GM18867 (cell line): ENCODE measurements at regions not wholly inside any gene's neighbourhood (a gene's known extent, or its start where the extent isn't known, plus 50 kb on each side); places are given as distances from the start of the nearest gene placed in this dataset.

Experiments
- ATAC-seq: cut with Tn5 transposase; IDR thresholded peaks from one replicate; pipeline ENCODE4 v1.9.1; 2021; ENCODE audit warnings: mild to moderate bottlenecking, moderate library complexity; ENCODE audit not compliant: unreplicated experiment

- ATAC-seq: no peak
Observed at GRCh38 chr18:11279461-11279860, 130.1 kb upstream of the PIEZO2 start.

DNA sequence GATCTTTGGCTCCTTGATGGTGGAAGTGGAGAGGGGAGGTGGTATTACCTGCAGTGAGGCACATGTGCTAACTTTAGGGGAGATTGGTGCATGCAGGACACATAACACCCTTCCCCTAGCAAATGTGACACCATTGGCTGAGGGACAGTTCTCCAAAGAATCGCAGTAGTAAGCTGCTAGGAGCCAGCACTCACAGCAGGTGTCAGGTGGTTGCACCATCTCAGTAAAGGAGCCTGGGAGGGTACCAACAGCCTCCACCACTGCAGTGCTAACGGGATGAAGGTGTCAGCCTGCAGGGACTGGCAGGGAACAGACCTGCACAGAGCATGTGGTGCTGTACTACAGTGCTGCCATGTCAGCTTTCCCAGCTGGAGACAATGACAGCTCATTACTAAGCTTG is 127.3 kb upstream of the PIEZO2 start:
- ATAC-seq: no peak

DNA sequence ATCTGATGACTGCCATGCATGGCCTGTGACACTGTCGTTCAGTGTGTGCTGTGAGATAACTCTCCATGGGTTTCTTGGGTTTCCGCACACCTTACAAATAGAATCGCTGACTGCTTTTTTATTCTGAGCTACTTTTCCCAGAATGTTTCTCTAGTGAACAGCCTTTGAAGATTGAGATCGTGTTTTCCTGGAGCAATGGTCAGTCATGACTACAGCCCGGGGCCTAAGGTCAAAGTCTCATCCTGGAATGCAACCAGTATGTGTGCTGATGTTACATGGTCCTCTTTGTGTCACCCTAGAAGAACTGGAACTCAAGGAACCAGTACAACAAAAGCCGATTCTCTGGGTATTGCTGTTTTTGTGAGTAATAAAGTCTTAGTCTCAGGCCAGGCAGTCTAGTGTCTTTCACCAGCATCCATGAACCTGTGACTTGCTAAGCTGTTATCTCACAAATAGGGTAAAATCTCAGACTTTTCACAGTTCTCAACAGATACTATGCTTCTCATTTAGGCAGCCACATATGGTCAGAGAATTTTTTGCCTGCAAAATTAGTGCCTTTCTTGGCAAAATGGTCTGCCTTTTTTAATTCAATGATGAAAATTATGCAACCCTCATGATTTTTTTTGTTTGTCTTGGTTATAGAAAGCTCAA is 124.9 kb upstream of the PIEZO2 start:
- no peak for ATAC-seq

- no peak for ATAC-seq
Observed at GRCh38 chr18:11272516-11272915, 123.1 kb upstream of the PIEZO2 start.

GRCh38 chr18:11271954-11272353 is 122.6 kb upstream of the PIEZO2 start:
- ATAC-seq: no peak

DNA sequence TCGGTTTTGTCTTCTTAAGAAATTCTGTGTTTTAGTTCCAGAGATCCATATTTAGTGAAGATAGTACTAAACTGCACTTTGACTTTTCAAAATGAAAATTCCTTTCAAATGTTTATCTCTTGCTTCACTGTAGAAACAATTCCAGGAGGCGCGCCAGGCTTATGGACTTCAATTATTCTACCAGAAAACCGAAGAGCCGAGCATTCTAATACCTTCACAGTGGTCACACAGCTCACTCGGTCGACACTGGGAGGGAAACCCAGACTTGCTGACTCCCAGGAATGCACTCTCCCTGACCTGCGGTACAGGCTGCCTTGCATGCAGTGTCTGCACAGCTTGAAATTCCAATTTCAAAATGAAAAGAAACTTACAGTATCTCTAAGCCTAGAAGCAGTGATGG is 119.9 kb upstream of the PIEZO2 start:
- ATAC-seq: no peak

DNA sequence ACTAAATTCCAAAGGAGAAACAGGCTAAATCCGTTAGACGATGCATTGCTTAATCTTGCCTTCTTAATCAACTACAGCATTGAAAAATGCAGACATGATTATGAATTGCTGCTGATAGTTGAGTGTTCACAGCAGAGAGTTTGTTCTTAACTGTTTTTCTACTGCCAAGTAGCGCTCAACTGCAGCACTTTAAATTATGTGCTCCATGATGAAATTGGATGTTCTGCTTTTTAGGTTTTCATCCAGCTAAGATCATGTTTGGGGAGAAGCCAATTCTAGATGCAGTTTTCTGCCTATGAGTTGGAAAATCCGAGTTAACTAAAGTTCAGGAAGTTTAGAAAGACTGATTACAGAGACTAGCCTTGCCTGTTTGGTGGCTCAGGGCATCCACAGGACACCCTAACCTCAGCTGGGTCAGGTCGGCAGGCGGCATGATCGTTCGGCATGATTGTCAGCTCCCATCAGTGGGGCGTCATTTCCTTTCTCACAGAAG is 119.4 kb upstream of the PIEZO2 start:
- no peak for ATAC-seq

DNA sequence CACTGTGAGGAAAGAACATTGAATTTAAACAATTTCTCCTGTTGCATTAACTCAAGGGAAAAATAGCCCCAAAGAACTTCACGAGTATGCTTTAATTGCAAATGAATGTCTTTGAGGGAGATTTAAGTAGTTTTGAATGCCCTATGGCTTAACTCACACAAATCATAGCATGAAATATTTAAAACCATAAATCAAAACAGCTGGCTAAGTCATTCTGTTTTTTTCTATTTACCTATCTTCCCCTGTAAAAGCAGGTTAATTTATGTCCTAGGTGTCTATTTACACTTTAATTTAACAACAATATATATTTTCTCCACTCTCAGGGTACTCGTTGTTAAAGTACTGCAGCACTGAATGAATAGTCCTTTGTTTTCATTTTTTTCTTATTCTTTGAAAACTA is 118.8 kb upstream of the PIEZO2 start:
- no peak for ATAC-seq

- ATAC-seq: no peak
Observed at GRCh38 chr18:11266781-11267480, 117.6 kb upstream of the PIEZO2 start.

DNA sequence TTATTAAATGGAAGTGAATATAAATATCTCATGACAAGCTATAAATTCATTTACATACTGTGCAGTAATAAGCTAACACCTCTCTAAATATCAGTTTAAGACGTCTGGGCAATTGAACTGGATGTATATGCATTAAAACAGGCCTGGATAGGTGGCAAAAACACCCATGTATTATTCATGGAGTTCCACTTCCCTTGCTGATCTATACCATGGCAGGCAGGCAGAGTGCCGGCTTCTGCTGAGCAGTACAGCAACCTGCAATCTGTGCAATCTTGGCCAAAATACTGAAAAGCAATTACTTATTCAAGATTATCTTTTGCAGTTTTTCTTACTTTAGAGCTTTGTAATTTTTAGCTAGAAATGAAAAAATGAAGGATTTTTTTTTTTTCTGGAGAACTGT is 112.1 kb upstream of the PIEZO2 start:
- no peak for ATAC-seq

DNA sequence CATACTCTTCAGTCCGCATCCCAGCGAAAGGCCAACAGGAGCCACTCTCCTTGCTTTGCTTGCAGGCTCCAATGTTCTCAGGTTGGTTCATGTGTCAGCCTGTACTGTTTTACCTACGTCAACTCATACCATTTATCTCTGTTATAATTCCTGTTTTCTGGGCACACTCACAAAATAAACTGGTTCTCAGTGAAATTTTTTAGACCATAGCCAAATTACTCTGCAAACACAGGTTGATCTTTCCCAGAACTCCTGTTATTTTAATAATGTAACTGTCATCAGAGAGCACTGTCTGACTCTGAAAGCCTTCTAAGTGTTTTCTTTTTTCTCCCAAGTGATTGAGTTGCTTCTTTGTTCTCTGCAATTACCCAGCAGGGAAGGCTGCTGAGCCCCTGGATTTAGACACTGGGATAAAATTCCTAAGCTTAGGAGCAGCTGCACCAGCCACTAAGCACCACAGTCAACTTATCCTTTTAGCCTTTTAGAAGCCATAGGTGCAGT is 111.6 kb upstream of the PIEZO2 start:
- ATAC-seq: no peak

- ATAC-seq: no peak
Observed at GRCh38 chr18:11259469-11260150, 110.2 kb upstream of the PIEZO2 start.

GRCh38 chr18:11258039-11258610 is 108.8 kb upstream of the PIEZO2 start:
- ATAC-seq: no peak

DNA sequence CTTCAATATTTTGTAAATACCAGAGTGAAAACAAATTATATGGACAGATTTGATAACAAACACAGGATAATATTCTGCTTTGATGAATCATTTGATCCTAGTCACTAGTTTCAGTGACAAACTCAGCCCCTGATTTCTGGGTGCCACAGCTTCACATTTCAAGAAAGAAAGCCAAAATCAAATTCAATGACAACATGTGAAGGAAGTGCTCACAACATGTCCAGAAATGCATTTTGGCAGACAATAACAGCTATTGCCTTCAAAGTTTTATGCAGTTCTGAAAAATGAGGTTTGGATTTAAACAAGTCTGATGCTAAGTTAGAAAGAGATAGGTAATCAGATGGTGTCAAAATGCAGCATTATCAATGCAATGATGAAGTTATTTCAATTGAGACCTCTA is 106.9 kb upstream of the PIEZO2 start:
- no peak for ATAC-seq

DNA sequence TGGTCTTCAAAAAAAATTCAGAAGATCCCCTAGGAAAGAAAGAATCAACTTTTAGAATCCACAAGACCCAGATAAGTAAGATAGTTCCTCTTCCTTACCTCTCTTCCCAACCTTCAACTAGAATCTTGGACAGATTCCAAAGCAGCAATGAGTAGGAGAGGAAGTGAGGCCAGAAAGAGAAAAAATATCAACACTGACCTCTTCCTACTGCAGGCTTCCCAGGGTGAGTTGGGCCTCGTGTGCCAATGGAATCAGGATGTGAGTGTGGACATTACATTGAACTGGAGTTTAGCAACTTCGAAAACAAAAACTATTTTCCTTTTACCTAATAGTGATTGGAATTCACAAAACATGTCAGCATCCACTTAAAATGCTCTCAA is 102.5 kb upstream of the PIEZO2 start:
- ATAC-seq: no peak

GRCh38 chr18:11251229-11251890 is 102.0 kb upstream of the PIEZO2 start:
- no peak for ATAC-seq

DNA sequence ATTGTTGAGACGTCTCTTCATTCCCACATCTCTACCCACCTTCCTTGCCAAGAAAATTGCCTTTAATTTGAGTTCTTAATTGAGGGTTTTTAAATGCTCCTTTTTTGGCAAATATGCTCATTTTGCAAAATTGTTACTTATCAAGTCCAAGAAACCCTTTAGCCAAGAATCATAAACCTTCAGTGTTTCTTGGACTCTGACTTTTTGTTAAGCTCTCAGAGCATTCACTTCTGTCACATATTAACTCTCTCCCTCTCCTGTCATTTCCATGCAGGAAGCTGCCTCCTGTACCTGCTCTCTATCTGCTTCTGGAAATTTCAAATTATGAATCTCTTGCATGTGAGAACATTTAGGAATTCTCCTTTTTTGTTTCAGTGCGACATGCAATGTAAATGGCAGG is 100.0 kb upstream of the PIEZO2 start:
- ATAC-seq: no peak

- ATAC-seq: no peak
Observed at GRCh38 chr18:11247381-11247970, 98.1 kb upstream of the PIEZO2 start.

DNA sequence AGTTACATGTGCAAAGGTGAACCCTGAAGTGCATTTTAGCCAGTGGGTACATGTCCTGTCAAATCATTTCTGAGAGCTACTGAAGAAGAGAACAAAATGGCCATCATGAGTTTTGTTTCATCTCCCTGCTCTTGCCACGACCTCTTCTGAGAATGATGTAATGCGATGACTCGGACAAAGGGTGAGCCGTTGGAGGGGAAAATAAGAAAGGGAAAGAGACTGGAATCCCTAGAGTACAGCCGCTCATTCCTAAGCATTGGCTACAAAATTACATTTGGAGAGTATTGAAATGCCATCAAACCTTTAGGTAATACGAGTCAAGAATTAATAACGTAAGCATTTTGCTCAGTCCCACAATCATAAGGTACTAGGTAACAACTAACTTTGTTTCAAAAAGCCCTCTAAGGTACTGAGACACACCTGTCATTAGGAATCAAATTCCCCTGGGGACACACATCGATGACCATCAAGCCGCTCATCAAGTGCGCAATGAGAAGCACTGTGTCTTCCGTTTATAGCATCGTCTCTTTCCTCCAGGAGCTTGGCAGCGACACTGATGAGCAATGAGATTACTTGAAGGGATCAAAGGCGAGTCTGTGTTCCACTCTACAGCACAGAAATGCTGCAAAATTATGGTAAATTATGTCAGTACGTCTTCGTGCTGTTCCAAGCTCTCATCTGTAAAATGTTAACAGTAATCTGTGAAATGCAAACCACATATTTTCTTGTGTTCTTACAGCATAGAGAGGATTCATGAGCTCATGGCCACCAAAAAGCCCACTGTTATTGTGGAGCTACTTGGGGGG is 97.3 kb upstream of the PIEZO2 start:
- ATAC-seq: no peak

- no peak for ATAC-seq
Observed at GRCh38 chr18:11245879-11246278, 96.5 kb upstream of the PIEZO2 start.
